PC-9 (cell line): ENCODE measurements at regions not wholly inside any gene's neighbourhood (a gene's known extent, or its start where the extent isn't known, plus 50 kb on each side); places are given as distances from the start of the nearest gene placed in this dataset.

Experiments used
- EZH2 ChIP-seq: fragments of 200-600 bp; sonication (generic); IDR thresholded peaks from 2 replicates; pipeline ENCODE4 v1.8.0; 2017; ENCODE audit warnings: antibody characterized with exemption, low read depth
- TF ChIP-seq, protein P1 (sequence below): fragments of 200-600 bp; sonication (generic); conservative IDR thresholded peaks from 2 replicates; pipeline ENCODE4 v1.6.1; 2017; ENCODE audit warnings: mixed run types, antibody characterized with exemption, mild to moderate bottlenecking, moderate library complexity

DNA sequence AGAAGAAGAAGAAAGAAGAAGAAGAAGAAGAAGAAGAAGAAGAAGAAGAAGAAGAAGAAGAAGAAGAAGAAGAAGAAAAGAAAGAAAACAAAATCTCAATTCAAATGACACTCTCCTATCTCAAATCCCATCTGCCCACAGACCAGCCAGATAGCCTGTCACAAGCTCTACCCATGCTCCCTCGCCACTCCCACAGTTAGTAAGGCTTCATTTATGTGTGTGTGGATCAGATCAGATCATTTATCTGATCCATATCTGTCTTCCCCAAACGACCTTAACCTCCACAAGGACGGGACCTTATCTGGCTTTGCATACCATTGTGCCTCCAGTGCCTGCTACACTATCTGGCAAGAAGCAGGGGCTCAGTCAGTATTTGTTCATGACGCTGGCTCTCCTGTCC is 81.9 kb upstream of the RREB1 start:
- TF ChIP-seq, protein P1, sequence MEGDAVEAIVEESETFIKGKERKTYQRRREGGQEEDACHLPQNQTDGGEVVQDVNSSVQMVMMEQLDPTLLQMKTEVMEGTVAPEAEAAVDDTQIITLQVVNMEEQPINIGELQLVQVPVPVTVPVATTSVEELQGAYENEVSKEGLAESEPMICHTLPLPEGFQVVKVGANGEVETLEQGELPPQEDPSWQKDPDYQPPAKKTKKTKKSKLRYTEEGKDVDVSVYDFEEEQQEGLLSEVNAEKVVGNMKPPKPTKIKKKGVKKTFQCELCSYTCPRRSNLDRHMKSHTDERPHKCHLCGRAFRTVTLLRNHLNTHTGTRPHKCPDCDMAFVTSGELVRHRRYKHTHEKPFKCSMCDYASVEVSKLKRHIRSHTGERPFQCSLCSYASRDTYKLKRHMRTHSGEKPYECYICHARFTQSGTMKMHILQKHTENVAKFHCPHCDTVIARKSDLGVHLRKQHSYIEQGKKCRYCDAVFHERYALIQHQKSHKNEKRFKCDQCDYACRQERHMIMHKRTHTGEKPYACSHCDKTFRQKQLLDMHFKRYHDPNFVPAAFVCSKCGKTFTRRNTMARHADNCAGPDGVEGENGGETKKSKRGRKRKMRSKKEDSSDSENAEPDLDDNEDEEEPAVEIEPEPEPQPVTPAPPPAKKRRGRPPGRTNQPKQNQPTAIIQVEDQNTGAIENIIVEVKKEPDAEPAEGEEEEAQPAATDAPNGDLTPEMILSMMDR: no peak
- no peak for TF ChIP-seq EZH2
